ENCODE measurements at regions not wholly inside any gene's neighbourhood (a gene's known extent, or its start where the extent isn't known, plus 50 kb on each side); places are given as distances from the start of the nearest gene placed in this dataset.
"Not testable (repeated sequence)": the region's sequence is repeated elsewhere in the genome, so short reads cannot be mapped to it uniquely, and the experiment has no call there.

GRCh38 chr6:10138917-10139316, 276.0 kb downstream of the TFAP2A start:
- POLR2A ChIA-PET (ENCODE audit: unreplicated experiment) = no interaction called here
- no TSS peak for BruUV-seq (replicated peaks)
- Histone ChIP-seq H3K79me2 (ENCODE audit: low read length) (no peaks in the 10 kb centered on the region), H3K9me3 (ENCODE audit: low read length) (no peaks in the 10 kb centered on the region), H4K20me1 (ENCODE audit: low read length) (no peaks in the 10 kb centered on the region), H3F3A (ENCODE audit: low read length, unreplicated experiment) (no peaks in the 10 kb centered on the region), H3K4me3 (ENCODE audit: low read length) (no peak overlapping the region), H3K4me1 (ENCODE audit: insufficient read depth, low read length) (peaks cover 27% of the 10 kb centered on the region), H3K4me2 (ENCODE audit: low read length) (no peak overlapping the region), H3K27ac (ENCODE audit: low read length) (no peak overlapping the region), H3K27me3 (ENCODE audit: low read length) (no peaks in the 10 kb centered on the region), H3K36me3 (ENCODE audit: low read depth, low read length) (no peaks in the 10 kb centered on the region), H3K9ac (ENCODE audit: low read length) (no peak overlapping the region), H2AFZ (ENCODE audit: low read length) (no peak overlapping the region), H3K9me2 (replicated peaks; ENCODE audit: low read length) (no peaks in the 10 kb centered on the region)
- ATAC-seq (peak; percentile 38; the same call in 1 of the 2 replicates), DNase-seq (peak; percentile 78)
- CTCF ChIA-PET = no interaction called here
- no peak for TF ChIP-seq EZH2phosphoT487 (IDR thresholded peaks at IDR 0.05; ENCODE audit: borderline replicate concordance, low read length)
- TF ChIP-seq CTCF (conservative IDR thresholded peaks at IDR 0.05; ENCODE audit: low read depth, low read length) = no peak
- TF ChIP-seq EZH2 (IDR thresholded peaks at IDR 0.05; ENCODE audit: low read length, unreplicated experiment) = no peak
- intact Hi-C loops (cut with micrococcal nuclease) = no loop called here

GRCh38 chr6:10136636-10137035, 278.2 kb downstream of the TFAP2A start:
- Histone ChIP-seq H3F3A (ENCODE audit: low read length, unreplicated experiment) (no peaks in the 10 kb centered on the region), H4K20me1 (ENCODE audit: low read length) (no peaks in the 10 kb centered on the region), H3K27me3 (ENCODE audit: low read length) (no peaks in the 10 kb centered on the region), H3K9me3 (ENCODE audit: low read length) (no peaks in the 10 kb centered on the region), H2AFZ (ENCODE audit: low read length) (no peak overlapping the region), H3K36me3 (ENCODE audit: low read depth, low read length) (no peaks in the 10 kb centered on the region), H3K79me2 (ENCODE audit: low read length) (no peaks in the 10 kb centered on the region), H3K9ac (ENCODE audit: low read length) (no peak overlapping the region), H3K4me3 (ENCODE audit: low read length) (no peak overlapping the region), H3K27ac (ENCODE audit: low read length) (no peak overlapping the region), H3K4me2 (ENCODE audit: low read length) (no peak overlapping the region), H3K4me1 (ENCODE audit: insufficient read depth, low read length) (peaks cover 21% of the 10 kb centered on the region), H3K9me2 (replicated peaks; ENCODE audit: low read length) (no peaks in the 10 kb centered on the region)
- no peak for TF ChIP-seq EZH2 (IDR thresholded peaks at IDR 0.05; ENCODE audit: low read length, unreplicated experiment)
- no peak for TF ChIP-seq EZH2phosphoT487 (IDR thresholded peaks at IDR 0.05; ENCODE audit: borderline replicate concordance, low read length)
- TF ChIP-seq CTCF (conservative IDR thresholded peaks at IDR 0.05; ENCODE audit: low read depth, low read length) = no peak
- CTCF ChIA-PET = no interaction called here
- POLR2A ChIA-PET (ENCODE audit: unreplicated experiment) = no interaction called here
- BruUV-seq (replicated peaks) = no TSS peak
- DNase-seq = peak; percentile 25
- ATAC-seq = no peak
- intact Hi-C loops (cut with micrococcal nuclease) = no loop called here

GRCh38 chr6:10134185-10134584, 280.7 kb downstream of the TFAP2A start:
- POLR2A ChIA-PET (ENCODE audit: unreplicated experiment); H3K9me3 ChIP-seq (ENCODE audit: low read length): not testable (repeated sequence)

More at GRCh38 chr6:10134185-10134584, 280.7 kb downstream of the TFAP2A start:
- CTCF ChIA-PET; H3K79me2 ChIP-seq (ENCODE audit: low read length); H3F3A ChIP-seq (ENCODE audit: low read length, unreplicated experiment); H3K9me2 ChIP-seq (replicated peaks; ENCODE audit: low read length); intact Hi-C loops (cut with micrococcal nuclease); DNase-seq; H4K20me1 ChIP-seq (ENCODE audit: low read length); H3K36me3 ChIP-seq (ENCODE audit: low read depth, low read length); ATAC-seq; H3K27me3 ChIP-seq (ENCODE audit: low read length); H3K27ac ChIP-seq (ENCODE audit: low read length); H3K9ac ChIP-seq (ENCODE audit: low read length); H3K4me3 ChIP-seq (ENCODE audit: low read length); H2AFZ ChIP-seq (ENCODE audit: low read length); H3K4me1 ChIP-seq (ENCODE audit: insufficient read depth, low read length); BruUV-seq (replicated peaks); H3K4me2 ChIP-seq (ENCODE audit: low read length): not testable (repeated sequence)

All from PC-3 (cell line).